Frontal cortex (tissue), 3 donors: ENCODE measurements at regions not wholly inside any gene's neighbourhood (a gene's known extent, or its start where the extent isn't known, plus 50 kb on each side); places are given as distances from the start of the nearest gene placed in this dataset.
A peak's percentile ranks its signal among the peaks of the same experiment; 100 is the strongest.

ENCODE experiments used
- DNase-seq, 2 donors: peaks; one replicate each; pipeline ENCODE4 v3.0.0; 2012; ENCODE audit warnings: low spot score in 2 of 2
- FAIRE-seq: peaks from 2 replicates; lab custom pipeline; 2012; peaks lifted over from hg19 to GRCh38; lab: Jason Lieb, UNC
- donor health status: control.
- donor health status: control.
- donor health status: control.

DNA sequence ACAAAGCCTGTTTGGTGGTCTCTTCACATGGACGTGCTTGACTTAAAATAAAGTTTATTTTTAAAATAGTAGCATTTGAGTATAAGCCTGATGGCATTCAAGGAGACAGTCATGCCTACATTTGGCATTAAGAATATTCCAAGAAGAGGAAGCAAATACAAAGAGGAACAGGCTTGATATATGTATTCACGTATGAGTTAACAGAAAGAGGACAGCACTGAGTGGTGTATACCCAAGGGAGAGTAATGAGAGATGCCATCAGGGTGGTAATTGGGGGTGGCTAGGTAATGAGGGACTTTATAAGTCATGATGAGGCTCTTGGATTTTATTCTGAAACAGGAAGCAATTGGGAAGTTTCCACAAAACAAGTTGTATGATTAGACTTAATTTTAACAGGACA, 363.3 kb downstream of the SEMA3D start:
- DNase-seq = no peak
- no peak for FAIRE-seq

DNA sequence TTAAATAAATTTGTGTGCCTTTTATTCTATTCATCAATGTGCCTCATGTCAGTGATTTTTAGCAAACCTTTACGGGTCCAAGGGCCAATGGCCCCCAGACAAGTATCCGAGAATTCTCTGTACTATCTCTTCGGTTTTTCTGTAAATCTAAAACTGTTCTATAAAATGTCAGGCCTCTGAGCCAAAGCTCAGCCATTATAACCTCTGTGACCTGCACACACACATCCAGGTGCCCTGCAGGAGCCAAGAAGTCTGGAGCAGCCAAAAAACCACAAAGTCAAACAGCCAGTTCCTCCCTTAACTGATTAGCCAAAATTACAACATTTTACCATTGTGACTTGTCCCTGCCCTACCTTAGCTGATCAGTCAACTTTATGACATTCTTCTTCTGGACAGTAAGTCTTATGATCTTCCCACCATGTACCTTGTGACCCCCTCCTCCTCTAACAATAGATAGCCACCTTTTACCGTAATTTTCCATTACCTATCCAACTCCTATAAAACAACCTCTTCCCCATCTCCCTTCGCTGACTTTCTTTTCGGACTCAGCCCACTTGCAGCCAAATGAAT, 363.8 kb downstream of the SEMA3D start:
- DNase-seq = no peak
- no peak for FAIRE-seq

DNA sequence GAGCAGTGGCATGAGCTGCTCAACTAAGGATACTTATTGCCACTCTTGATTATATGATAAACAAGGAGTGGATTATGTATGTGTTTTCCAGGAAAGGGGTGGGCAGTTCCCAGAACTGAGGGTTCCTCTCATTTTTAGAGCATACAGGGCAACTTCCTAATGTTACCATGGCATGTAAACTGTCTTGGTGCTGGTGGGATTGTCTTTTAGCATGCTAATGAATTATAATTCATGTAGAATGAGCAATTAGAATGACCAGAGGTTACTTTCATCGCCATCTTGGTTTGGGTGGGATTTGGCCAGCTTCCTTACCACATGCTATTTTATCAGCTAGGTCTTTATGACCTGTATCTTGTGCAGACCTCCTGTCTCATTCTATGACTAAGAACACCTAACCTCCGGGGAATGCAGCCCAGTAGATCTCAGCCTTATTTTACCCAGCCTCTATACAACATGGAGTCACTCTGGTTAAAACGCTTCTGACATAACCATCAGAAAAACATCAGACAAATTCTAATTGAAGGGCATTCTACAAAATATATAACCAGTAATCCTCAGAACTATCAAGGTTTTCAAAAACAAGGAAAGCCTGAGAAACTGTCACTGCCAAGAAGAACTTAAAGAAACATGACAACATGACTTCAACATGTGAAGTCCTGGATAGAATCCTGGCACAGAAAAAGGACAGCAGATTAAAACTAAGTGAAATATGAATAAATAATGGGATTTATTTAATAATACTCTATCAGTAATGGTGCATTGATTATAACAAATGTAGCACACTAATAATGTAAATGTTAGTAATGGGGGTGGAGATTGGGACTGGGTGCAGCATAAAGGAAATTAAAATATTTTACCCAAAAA, 365.0 kb downstream of the SEMA3D start:
- DNase-seq = no peak
- no peak for FAIRE-seq

DNA sequence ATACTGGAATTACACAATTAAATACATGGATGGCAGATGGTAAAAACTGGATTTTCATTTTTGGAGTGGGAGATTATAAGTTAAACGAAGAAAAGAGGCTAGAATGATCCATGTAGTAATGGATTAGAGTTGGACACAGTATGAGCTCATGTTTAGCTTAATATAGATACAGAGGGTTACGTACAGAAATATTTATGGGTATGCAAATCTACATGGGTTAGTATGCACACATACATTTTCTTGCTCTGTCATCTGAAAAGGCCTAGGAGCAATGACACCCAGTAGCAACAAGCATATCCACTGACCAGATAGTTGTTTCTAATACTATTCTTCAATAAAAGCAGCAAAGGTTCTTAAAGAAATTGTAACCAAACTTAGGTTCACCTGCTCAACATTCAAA, 366.4 kb downstream of the SEMA3D start:
- DNase-seq = no peak
- no peak for FAIRE-seq

DNA sequence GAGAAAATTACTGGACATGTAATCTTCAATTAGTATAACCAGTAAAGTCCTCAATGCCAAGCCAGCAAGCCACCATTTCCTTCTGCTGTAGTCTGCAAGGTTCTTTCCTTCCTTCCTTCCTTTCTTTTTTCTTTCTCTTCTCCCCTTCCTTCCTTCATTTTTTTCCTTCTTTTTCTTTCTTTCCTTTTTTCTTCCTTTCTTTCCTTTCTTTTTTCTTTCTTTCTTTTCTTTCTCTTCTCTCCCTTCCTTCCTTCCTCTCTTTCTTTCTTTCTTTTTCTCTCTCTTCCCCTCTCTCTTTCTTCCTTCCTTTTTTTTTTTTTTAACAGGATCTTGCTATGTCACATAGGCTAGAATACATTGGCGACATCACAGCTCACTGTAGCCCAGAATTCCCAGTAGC, 369.8 kb downstream of the SEMA3D start:
- DNase-seq = no peak
- no peak for FAIRE-seq

DNA sequence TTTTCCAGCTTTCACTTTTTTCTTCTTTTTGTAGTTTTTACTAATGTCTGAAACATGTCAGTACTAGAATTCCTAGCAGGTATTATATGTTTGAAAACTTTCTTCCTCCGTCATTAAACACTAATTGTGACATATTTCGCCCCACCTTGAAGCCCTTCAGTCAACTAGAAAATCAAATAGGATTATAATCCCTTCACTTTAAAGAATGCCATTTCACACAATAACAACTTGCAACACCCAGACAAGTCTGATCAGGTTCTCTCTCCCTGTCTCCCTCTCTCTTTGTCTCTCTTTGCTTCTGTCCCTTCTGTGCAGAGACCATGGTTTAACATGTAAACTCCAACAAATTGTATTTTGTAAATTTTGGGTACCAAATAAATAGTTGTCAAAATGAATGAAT, 373.5 kb downstream of the SEMA3D start:
- no peak for FAIRE-seq
- DNase-seq = no peak

DNA sequence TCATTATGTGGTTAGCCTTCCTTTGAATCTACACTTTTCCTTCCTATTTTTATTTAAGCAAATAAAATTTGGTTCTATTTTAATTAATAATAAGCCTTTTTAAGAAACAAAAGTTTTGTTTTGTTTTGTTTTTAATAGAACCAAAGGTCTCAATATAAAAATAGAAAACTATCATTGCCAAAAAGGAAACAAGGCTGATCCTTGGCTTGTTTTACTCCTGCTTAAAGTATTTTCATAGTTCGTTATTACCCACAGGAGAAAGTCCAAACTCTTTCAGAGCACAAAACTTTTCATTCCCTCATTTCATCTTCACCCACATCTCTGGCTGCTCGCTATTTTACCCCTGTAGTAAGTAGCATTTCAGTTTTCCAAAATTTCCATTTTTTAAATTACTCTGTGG, 374.8 kb downstream of the SEMA3D start:
- no peak for FAIRE-seq

DNA sequence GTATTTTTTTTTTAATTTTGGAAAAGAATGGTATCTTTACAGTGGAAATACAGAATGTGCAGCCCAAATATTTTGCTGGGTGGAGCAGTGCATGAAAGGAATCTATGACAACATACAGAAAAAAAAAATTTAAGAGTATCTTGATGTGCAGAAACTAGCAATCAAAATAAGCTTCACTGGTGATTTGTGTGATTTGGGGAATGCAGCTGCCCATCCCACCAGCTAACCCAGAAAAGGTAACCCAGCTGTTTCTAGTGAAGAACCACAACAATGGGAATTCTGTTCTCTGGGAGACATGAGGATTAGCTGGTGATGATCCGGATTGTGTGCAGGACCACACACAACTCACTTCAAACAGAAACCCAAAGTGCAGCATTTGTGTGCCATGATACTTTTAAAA, 375.5 kb downstream of the SEMA3D start:
- DNase-seq (no peak), FAIRE-seq (no peak)

More for the DNA sequence above, 374.8 kb downstream of the SEMA3D start:
- no peak for DNase-seq

DNA sequence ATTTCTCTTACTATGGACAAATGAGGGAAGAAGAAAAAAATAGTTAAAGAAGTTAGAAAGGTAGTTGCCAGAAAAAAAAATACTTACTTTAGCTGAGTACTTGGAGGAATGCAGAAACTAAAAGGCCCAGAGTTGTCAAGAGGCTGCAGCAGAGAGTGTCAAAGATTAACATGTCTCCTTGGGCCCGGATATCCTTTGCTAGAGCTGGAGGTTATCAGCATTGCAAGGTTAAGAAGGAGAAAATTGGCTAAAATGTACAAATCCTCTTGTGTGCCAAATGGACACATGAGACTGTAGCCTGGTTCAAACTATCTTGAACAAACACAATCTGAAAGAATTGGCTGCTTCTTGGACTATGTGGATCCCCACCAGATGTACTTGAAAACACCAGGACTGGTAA, 377.0 kb downstream of the SEMA3D start:
- FAIRE-seq (no peak), DNase-seq (no peak)

DNA sequence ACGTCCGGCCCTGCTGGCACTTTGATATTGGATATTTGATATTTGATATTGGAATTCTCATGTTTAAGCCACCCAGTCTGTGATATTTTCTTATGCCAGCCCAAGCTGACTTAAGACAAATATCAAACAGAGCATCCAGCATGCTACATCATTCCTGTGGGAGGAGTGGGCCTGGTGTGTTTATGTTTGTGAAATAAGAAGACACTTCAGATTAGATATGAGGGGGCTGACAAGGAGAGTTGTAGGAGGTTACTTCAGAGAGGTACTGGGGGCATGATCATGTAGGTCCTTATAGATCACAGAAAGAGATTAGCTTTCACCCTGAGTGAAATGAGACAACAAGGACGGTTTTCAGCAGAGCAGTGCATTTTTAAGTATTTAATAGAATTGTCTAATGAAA, 382.9 kb downstream of the SEMA3D start:
- FAIRE-seq (no peak), DNase-seq (no peak)

DNA sequence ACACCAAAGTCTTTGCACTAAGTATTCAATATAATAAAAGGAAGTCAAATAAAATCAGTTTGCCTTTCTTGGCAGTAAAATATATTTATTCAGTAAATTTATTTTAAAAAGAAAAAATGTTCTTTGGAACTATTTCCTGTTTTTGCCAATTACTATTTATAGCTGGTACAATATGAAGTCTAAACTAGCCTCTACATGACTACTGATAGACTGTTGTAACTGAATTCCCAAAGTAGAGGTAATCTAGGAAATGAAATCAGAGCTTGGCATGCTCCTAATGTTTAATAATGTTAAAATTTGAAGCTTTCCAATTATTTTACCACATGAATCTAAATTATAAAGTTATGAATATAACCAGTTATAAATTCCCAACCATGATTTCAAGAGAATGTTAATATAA, 385.5 kb downstream of the SEMA3D start:
- DNase-seq = no peak
- no peak for FAIRE-seq

DNA sequence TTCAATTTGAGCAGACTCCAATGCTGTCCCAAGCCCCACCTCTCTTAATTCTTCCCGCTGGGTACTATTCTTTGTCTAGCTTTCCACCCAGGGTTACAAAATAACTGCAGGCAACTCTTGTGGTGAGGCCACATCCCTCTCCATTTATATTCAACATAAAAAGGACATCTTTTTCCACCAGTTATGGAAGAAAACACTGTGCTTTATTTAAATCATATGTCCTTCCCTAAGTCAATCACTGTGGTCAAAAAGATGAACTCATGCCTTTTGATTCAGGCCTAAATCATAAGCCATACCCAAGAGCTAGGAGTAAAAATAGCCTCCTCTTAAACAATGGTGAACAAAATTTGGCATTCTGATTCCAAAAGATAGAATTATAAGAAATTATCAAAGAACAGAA, 386.0 kb downstream of the SEMA3D start:
- FAIRE-seq (no peak), DNase-seq (no peak)

DNA sequence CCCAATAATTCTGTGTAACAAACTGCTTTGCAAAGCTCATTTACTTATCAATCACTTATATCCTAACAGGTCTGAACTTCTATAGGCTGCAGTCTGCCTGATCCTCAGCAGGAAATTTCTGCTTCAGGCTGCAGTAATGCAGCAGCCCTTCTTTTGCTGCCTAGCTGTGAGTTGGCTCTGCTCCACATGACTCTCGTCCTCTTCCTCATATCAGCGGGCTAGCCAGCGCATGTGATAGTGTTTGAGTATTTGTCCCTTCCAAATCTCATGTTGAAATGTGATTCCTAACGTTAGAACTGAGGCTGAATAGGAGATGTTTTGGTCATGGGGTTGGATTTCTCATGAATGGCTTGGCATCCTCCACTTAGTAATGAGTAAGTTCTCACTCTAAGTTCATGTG, 387.8 kb downstream of the SEMA3D start:
- FAIRE-seq (no peak), DNase-seq (no peak)

DNA sequence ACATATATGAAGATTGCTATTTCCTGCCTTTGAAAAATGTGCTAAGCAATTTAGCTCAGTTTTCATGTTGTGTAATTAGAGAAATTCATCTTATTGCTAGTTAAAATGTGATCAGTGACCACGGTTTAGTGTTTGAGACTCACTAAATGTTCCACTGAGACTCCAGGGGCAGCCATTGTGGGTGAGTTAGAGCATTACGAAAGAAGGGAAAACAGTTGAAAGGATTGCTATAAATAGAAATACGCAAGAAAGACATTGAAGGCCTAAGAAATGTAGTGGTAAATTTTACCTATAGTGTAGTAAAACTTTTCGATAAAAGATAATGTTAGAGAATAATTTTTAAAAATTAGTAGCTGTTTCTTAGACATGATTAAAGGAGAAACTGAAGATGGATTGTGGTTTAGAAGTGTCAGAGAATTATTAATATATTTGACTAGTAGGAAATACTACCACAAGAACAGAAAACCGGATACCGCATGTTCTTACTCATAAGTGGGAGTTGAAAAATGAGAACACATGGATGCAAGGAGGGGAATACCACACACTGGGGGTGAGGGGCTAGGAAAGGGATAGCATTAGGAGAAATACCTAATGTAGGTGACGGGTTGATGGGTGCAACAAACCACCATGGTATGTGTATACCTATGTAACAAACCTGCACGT, 394.5 kb downstream of the SEMA3D start:
- no peak for FAIRE-seq
- no peak for DNase-seq

DNA sequence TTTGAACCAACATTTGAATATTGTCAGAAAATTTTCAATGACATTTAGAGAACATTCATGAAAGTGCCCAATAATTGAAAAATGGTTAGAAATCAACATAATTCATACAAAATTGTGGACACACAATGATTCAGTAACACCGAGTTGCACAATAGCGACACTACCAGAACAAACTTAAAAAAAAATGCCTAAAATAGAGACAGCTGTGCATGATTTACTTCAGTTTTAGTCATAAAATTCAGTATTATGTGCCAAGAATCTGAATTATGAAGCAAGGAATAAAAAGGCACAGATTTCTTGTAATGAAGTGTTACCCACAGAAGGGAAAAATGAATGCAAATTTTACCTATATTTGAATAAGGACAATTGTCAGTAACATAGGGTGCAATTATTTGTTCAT, 396.0 kb downstream of the SEMA3D start:
- FAIRE-seq (no peak), DNase-seq (no peak)

DNA sequence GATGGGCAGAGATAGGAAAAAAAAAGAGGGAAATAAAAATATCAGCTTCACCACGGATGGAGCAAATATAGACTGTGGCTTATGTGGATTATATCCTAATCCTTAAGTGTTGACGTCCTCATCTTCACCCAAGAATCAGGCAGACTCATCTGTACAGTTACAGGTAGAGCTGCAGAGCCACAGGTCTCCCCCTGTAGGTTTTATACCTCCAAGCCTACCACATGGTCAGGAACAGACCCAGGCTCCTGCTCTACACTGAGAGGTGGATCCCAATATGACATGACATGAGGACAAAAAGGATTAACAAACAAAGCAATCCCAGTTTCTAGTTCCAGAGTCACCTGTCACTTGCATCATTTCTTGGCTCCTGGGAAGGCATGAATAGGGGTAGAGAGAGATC, 400.8 kb downstream of the SEMA3D start:
- DNase-seq (no peak), FAIRE-seq (no peak)

DNA sequence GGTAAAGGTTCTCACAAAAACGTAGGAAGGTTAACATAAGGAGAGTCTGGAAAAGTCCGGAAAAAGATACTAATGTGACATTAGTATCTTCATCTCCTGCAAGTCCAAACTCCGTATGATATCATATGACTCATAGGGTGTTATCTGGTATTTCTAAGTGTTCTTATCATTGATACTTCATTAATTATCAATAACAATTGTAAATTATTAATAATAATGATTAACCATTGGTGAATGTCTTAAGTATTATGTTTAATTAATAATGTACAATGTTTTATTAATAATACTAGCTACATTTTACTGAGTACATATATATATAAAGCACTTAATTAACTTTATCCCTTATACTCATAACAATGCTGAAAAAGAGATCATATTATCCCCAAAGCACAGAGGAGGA, 402.4 kb downstream of the SEMA3D start:
- no peak for FAIRE-seq
- DNase-seq = no peak

DNA sequence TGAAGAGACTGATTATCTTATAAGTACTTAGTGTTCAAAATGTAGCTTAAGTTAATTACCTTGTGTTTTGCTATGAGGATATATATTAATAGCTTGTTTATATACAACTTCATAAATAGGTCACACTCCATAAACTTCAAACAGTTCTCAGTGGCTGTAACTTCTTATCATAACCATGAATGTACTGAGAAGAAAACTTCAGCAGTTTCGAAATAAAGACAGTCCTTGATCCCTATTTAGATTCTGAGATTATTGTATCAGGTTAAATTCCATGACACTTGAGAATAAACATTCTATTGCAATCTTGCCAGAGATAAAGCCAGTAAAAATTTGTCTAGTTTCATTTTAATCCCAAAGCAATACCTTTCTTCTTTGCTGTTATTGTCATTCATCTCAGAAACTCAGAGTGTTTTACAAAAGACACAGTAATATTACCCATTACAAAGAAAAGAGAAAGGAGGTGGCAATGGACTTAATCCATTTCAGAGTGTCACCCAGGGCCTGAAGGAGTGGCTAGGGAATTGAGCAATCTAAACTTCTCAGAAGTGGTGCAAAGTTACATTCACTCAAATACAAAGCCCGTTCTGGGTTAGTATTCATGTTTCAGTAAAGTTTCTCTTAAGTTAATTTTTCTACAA, 403.6 kb downstream of the SEMA3D start:
- no peak for DNase-seq
- FAIRE-seq = no peak

DNA sequence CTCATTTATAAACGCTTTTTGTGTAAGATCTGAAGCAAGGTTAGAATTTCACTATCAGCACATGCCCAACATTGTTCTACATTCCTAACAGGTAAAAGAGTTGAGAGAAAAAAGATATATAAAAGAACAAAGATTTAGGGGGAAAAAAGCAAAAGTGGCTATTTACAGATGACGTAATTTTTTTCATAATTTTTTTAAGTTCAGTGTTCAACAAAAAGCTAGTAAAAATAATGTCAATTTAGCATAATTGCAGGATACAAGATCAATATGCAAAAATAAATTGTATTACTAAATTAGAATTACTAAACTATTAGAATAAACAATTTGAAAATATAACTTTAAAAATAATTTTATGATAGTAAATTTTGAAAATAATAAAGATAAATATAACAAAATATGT, 405.0 kb downstream of the SEMA3D start:
- DNase-seq = no peak
- peak; percentile 88 for FAIRE-seq

DNA sequence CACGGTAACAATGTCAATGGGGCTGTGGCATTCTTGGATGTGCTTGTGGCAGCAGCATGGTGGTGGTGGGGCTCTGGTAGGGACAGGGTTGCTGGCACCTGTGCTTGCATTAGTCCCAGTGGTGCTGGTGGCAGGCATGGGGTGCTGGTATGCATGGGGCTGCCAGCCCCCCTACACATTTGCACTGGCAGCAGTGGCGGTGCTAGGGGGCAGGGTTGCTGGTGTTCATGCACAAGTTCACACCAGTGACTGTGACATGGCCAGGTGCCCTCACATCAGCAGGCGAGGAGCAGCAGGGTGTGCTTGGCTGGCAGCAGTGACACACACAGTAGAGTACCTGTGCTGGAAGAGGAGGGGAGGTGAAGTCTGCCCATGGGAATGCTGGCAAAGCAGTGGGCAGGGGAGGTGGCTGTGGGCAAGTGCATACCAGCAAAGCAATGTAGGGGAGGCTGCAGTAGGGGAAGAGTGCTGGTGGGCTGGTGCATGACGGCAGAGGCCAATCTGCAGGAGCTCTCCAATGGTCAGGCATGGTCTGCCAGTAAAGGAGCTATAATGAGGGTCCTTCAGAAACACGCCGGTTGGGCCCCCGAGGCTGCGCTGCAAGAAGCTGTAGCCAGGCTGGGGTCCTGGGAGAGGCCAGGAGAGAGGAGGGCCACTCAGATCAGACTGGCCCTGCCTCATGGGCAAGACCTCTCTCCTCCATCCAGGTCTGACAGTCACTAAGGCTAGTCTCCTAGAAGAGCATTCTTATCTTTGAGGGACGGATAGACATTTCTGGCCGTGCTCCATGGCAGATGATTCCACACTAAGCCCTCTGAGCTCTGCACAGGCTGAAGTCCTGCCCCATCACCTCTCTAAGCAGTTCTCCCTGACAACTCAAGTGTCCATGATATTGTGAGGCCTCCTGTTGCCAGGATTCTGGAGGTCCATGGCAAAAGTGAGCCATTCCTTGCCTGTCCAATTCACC, 406.4 kb downstream of the SEMA3D start:
- FAIRE-seq (no peak), DNase-seq (no peak)
